ENCODE measurements at regions not wholly inside any gene's neighbourhood (a gene's known extent, or its start where the extent isn't known, plus 50 kb on each side); places are given as distances from the start of the nearest gene placed in this dataset.

GRCh38 chr9:86456416-86456815, 102.2 kb upstream of the TUT7 start:
- no peak for DNase-seq
- H3K14ac ChIP-seq (replicated peaks; ENCODE audit: low read depth, low read length): no peak overlapping the region
- ATAC-seq (ENCODE audit: low read depth): no peak
- no peak overlapping the region for H3K9ac ChIP-seq (ENCODE audit: low read depth, low read length)
- no peaks in the 10 kb centered on the region for H4K20me1 ChIP-seq (ENCODE audit: insufficient read depth, low read length)
- 0 out of 2 replicates have a peak, but pooled peaks cover 2% of the 10 kb centered on the region for H3K9me3 ChIP-seq (ENCODE audit: control insufficient read depth, insufficient read depth, low read length)
- H3K27ac ChIP-seq (ENCODE audit: insufficient read depth, low read length): no peak overlapping the region
- intact Hi-C loops (cut with micrococcal nuclease): no loop called here
- H2BK5ac ChIP-seq (ENCODE audit: low read depth, low read length, poor library complexity, severe bottlenecking): no peak overlapping the region
- dilution Hi-C loops (cut with HindIII; ENCODE audit: low sequenced_read_pairs, unreplicated experiment): no loop called here
- ChIA-PET POLR2A (ENCODE audit: unreplicated experiment) (no interaction called here), CTCF (no interaction called here)
- H3K4me3 ChIP-seq (ENCODE audit: insufficient read depth, low read depth, low read length): no peak overlapping the region
- no peak overlapping the region for H3K56ac ChIP-seq (ENCODE audit: extremely low read depth, insufficient read depth, low read length)
- no peaks in the 10 kb centered on the region; the same call in 1 of the 2 replicates for H3K27me3 ChIP-seq (ENCODE audit: control insufficient read depth, insufficient read depth, low read length)
- H4K91ac ChIP-seq (ENCODE audit: insufficient read depth, low read depth, low read length): no peak overlapping the region
- H3K4me2 ChIP-seq (ENCODE audit: low read depth, low read length): no peak overlapping the region
- TF ChIP-seq POLR2A (IDR thresholded peaks at IDR 0.05; ENCODE audit: low read depth, low read length) (no peak), FOS (IDR thresholded peaks at IDR 0.05; ENCODE audit: low read depth, low read length) (no peak), USF2 (IDR thresholded peaks at IDR 0.05; ENCODE audit: low read depth, low read length) (no peak), CHD1 (IDR thresholded peaks at IDR 0.05; ENCODE audit: low read depth, low read length) (no peak), SMC3 (IDR thresholded peaks at IDR 0.05; ENCODE audit: low read depth, low read length) (no peak), RAD21 (IDR thresholded peaks at IDR 0.05; ENCODE audit: low read length) (no peak), MAFK (IDR thresholded peaks at IDR 0.05; ENCODE audit: low read depth, low read length) (no peak), MXI1 (IDR thresholded peaks at IDR 0.05; ENCODE audit: borderline replicate concordance, low read depth, low read length) (no peak), MAZ (IDR thresholded peaks at IDR 0.05; ENCODE audit: borderline replicate concordance, low read depth, low read length) (no peak)
- TF ChIP-seq, protein P1, sequence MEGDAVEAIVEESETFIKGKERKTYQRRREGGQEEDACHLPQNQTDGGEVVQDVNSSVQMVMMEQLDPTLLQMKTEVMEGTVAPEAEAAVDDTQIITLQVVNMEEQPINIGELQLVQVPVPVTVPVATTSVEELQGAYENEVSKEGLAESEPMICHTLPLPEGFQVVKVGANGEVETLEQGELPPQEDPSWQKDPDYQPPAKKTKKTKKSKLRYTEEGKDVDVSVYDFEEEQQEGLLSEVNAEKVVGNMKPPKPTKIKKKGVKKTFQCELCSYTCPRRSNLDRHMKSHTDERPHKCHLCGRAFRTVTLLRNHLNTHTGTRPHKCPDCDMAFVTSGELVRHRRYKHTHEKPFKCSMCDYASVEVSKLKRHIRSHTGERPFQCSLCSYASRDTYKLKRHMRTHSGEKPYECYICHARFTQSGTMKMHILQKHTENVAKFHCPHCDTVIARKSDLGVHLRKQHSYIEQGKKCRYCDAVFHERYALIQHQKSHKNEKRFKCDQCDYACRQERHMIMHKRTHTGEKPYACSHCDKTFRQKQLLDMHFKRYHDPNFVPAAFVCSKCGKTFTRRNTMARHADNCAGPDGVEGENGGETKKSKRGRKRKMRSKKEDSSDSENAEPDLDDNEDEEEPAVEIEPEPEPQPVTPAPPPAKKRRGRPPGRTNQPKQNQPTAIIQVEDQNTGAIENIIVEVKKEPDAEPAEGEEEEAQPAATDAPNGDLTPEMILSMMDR (conservative IDR thresholded peaks at IDR 0.05; ENCODE audit: low read depth, low read length): no peak
- H2BK20ac ChIP-seq (ENCODE audit: low read depth, low read length): no peak overlapping the region
- no peaks in the 10 kb centered on the region for H3K9me1 ChIP-seq (ENCODE audit: insufficient read depth, low read length)
- H2AK5ac ChIP-seq (ENCODE audit: low read depth, low read length): no peak overlapping the region
- H3K36me3 ChIP-seq (ENCODE audit: control insufficient read depth, insufficient read depth, low read length): no peaks in the 10 kb centered on the region
- H3K4me1 ChIP-seq (ENCODE audit: control insufficient read depth, insufficient read depth, low read length): peaks cover 2% of the 10 kb centered on the region
- H3K4ac ChIP-seq (ENCODE audit: low read depth, low read length): no peak overlapping the region
- in situ Hi-C loops (cut with MboI; ENCODE audit: low sequenced_read_pairs): no loop called here
- H3K79me1 ChIP-seq (ENCODE audit: low read depth in 1 of 2, low read length in 2 of 2): no peaks in the 10 kb centered on the region
- no peak overlapping the region for H3K23ac ChIP-seq (ENCODE audit: low read depth, low read length)
- H3K18ac ChIP-seq (ENCODE audit: low read depth, low read length): no peak overlapping the region
- no peak overlapping the region for H2BK120ac ChIP-seq (ENCODE audit: low read depth, low read length)
- H2AFZ ChIP-seq (replicated peaks; ENCODE audit: low read length, poor library complexity): no peak overlapping the region
- no peak overlapping the region for H4K8ac ChIP-seq (ENCODE audit: low read depth in 2 of 2, low read length in 2 of 2)
- no peak overlapping the region for H2BK15ac ChIP-seq (ENCODE audit: low read depth, low read length)
- no TSS peak for BruUV-seq (replicated peaks)
- no peak overlapping the region for H2AK9ac ChIP-seq (replicated peaks; ENCODE audit: low read depth, low read length, poor library complexity)
- 82% methylated on average over 2 of the region's 4 CpGs; no CpG with 5 or more reads in 1 of the 2 experiments for WGBS, 2 experiments (ENCODE audit: extremely low coverage in 2 of 2, insufficient read length in 1 of 2)
- H4K5ac ChIP-seq (ENCODE audit: low read depth, low read length): no peak overlapping the region
